ENCODE measurements at regions not wholly inside any gene's neighbourhood (a gene's known extent, or its start where the extent isn't known, plus 50 kb on each side); places are given as distances from the start of the nearest gene placed in this dataset.

- WGBS (ENCODE audit: low lambda C conversion rate), result 29% methylated on average over 16 of the region's 20 CpGs
- CTCF ChIA-PET (ENCODE audit: low intra/inter-chr PET ratio, low total read pairs), result interaction anchor here (0.8 to 1.8 kb wide), 6 partner anchors 24 to 350 kb away, joined by 3 to 9 read pairs (median 3); no protein-coding TSS in a partner anchor
- intact Hi-C loops (cut with micrococcal nuclease; ENCODE audit: unreplicated experiment), result no loop called here
- TF ChIP-seq NONO (IDR thresholded peaks at IDR 0.05), result no peak
- no peak for TF ChIP-seq NONO (CRISPR knock-in tag; conservative IDR thresholded peaks at IDR 0.05)
- no peak for TF ChIP-seq MAF1 (CRISPR knock-in tag; IDR thresholded peaks at IDR 0.05; ENCODE audit: borderline replicate concordance)
- TF ChIP-seq ZNF17 (CRISPR knock-in tag; IDR thresholded peaks at IDR 0.05), result no peak
- no peak for TF ChIP-seq ZNF550 (CRISPR knock-in tag; IDR thresholded peaks at IDR 0.05; ENCODE audit: borderline replicate concordance)
- TF ChIP-seq BHLHE40 (IDR thresholded peaks at IDR 0.05; ENCODE audit: low read length), result no peak
- no peak for TF ChIP-seq ZNF484 (CRISPR knock-in tag; IDR thresholded peaks at IDR 0.05; ENCODE audit: borderline replicate concordance, low read depth)
- no peak for TF ChIP-seq ZNF331 (CRISPR knock-in tag; IDR thresholded peaks at IDR 0.05)
- TF ChIP-seq HHEX (CRISPR knock-in tag; IDR thresholded peaks at IDR 0.05), result no peak
- peak; percentile 25; the same call in 1 of the 2 replicates for TF ChIP-seq MXD3 (CRISPR knock-in tag; IDR thresholded peaks at IDR 0.05)
- no peak for TF ChIP-seq ZNF567 (CRISPR knock-in tag; IDR thresholded peaks at IDR 0.05; ENCODE audit: borderline replicate concordance)
- TF ChIP-seq MBNL3 (CRISPR knock-in tag; conservative IDR thresholded peaks at IDR 0.05), result no peak
- no peak for TF ChIP-seq NFRKB (IDR thresholded peaks at IDR 0.05)
- 0 out of 2 replicates have a peak, but pooled peaks have one; percentile 19 for TF ChIP-seq HDAC2 (CRISPR knock-in tag; IDR thresholded peaks at IDR 0.05)
- TF ChIP-seq HBP1 (CRISPR knock-in tag; IDR thresholded peaks at IDR 0.05; ENCODE audit: low read depth), result no peak
- peak; percentile 63; the same call in 1 of the 2 replicates for TF ChIP-seq ZBTB7A (CRISPR knock-in tag; IDR thresholded peaks at IDR 0.05)
- peak; percentile 19; the same call in 1 of the 2 replicates for TF ChIP-seq ZNF704 (CRISPR knock-in tag; IDR thresholded peaks at IDR 0.05; ENCODE audit: borderline replicate concordance)
These were observed 243.2 kb upstream of the GSE1 start for GRCh38 chr16:85369741-85370528.

More at GRCh38 chr16:85369741-85370528, 243.2 kb upstream of the GSE1 start:
- no peaks in the 10 kb centered on the region; the same call in 1 of the 2 replicates for H4K20me1 ChIP-seq (ENCODE audit: insufficient read depth, low read length)
- no peak overlapping the region for H3K4me2 ChIP-seq (ENCODE audit: low read depth, low read length)
- in situ Hi-C loops (cut with HindIII; ENCODE audit: extremely low pct_ligation_motif_present, low pct_unique_long_range_greater_than_20kb), result no loop called here
- ATAC-seq (peak; percentile 86), FAIRE-seq (peak; percentile 48), DNase-seq (ENCODE audit: low spot score) (peak; percentile 31)
- H3K4me3 ChIP-seq (replicated peaks in 1 of 3; ENCODE audit: insufficient read depth in 1 of 3, low read depth in 2 of 3, low read length in 3 of 3), result no peak overlapping the region
- peaks cover 0 to under 1% of the 10 kb centered on the region in 2 experiments; a peak in 2 of 5 replicates for H3K27me3 ChIP-seq (ENCODE audit: control insufficient read depth in 1 of 2, insufficient read depth in 2 of 2, low read length in 2 of 2)
- no peak overlapping the region for H3K9ac ChIP-seq (ENCODE audit: insufficient read depth, low read depth, low read length)
- H3K4me1 ChIP-seq (ENCODE audit: insufficient read depth, low read length), result peaks cover 6% of the 10 kb centered on the region
- H3K79me2 ChIP-seq (ENCODE audit: insufficient read depth, low read length), result no peaks in the 10 kb centered on the region
- no peak overlapping the region for H2AFZ ChIP-seq (ENCODE audit: low read length)
- POLR2A ChIA-PET, result no interaction called here
- H3K36me3 ChIP-seq (replicated peaks in 1 of 2; ENCODE audit: control insufficient read depth in 1 of 2, insufficient read depth in 2 of 2, low read length in 2 of 2), result no peaks in the 10 kb centered on the region
- H3K27ac ChIP-seq (ENCODE audit: extremely low read length, insufficient read depth, low read length), result no peak overlapping the region
- BruUV-seq (replicated peaks), result no TSS peak
- H3K9me3 ChIP-seq (ENCODE audit: low read length), result no peaks in the 10 kb centered on the region
